Kidney (tissue), 13 donors: ENCODE measurements at regions not wholly inside any gene's neighbourhood (a gene's known extent, or its start where the extent isn't known, plus 50 kb on each side); places are given as distances from the start of the nearest gene placed in this dataset.

Experiments used
- DNase-seq, 5 donors: peaks; one replicate each; pipeline ENCODE4 v3.0.0-alpha.2; 2013 to 2020
- FAIRE-seq: peaks from 2 replicates; lab custom pipeline; 2012; peaks lifted over from hg19 to GRCh38; lab: Jason Lieb, UNC
- H3K27ac ChIP-seq, 2 donors: one replicate each; pipeline ENCODE4 v1.7.0; 2013; ENCODE audit warnings: low read depth in 2 of 2, low read length in 2 of 2, inconsistent platforms in 1 of 2
- H3K27me3 ChIP-seq: one replicate; pipeline ENCODE4 v1.7.1; 2013; ENCODE audit warnings: low read length, inconsistent platforms; ENCODE audit not compliant: control insufficient read depth, insufficient read depth
- H3K36me3 ChIP-seq, 3 donors: one replicate each; pipeline versions ENCODE4 v1.7.0 to v1.7.1; 2013; ENCODE audit warnings: low read length in 3 of 3, control low read depth in 1 of 3, inconsistent platforms in 1 of 3; ENCODE audit not compliant: insufficient read depth in 3 of 3, control insufficient read depth in 2 of 3
- H3K4me1 ChIP-seq, 3 donors: one replicate each; pipeline versions ENCODE4 v1.7.0 to v1.7.1; 2013; ENCODE audit warnings: low read length in 3 of 3, inconsistent platforms in 1 of 3, low read depth in 1 of 3; ENCODE audit not compliant: control insufficient read depth in 2 of 3, insufficient read depth in 2 of 3
- H3K4me3 ChIP-seq, 3 donors: one replicate each; pipeline versions ENCODE4 v1.7.0 to v1.8.1; 2013; ENCODE audit warnings: low read length in 3 of 3, control low read depth in 1 of 3, inconsistent platforms in 1 of 3
- H3K9ac ChIP-seq, 3 donors: one replicate each; pipeline versions ENCODE4 v1.7.0 to v1.7.1; 2013; ENCODE audit warnings: low read length in 3 of 3, control low read depth in 1 of 3, inconsistent platforms in 1 of 3
- H3K9me3 ChIP-seq, 3 donors: one replicate each; pipeline versions ENCODE4 v1.7.0 to v1.7.1; 2013; ENCODE audit warnings: low read length in 3 of 3, control low read depth in 1 of 3, inconsistent platforms in 1 of 3; ENCODE audit not compliant: control insufficient read depth in 2 of 3, insufficient read depth in 1 of 3
- CTCF ChIP-seq: IDR thresholded peaks from 3 replicates; pipeline ENCODE4 v1.5.1; 2012; ENCODE audit warnings: mild to moderate bottlenecking, moderate library complexity, borderline replicate concordance; ENCODE audit not compliant: insufficient read depth; ENCODE audit errors: extremely low read depth
- intact Hi-C: fragments of 100-400 bp; cut with DNase I; formaldehyde crosslinking; loops from one replicate; pipeline ENCODE4 v1.11.1; 2022
- donor health status: control.
- donor health status: control.
- donor health status: control.
- donor health status: control.
- donor health status: control.
- donor health status: DM: yes; HTN: yes; CAD: no.
- donor health status: Normal renal cell carcinoma (clear cell type).

GRCh38 chr16:72711823-72712222 lies 336.1 kb downstream of the ZFHX3 start:
- no peaks in the 10 kb centered on the region for H3K36me3 ChIP-seq
- no peak overlapping the region for H3K27ac ChIP-seq
- intact Hi-C loops = no loop called here
- no peaks in the 10 kb centered on the region for H3K27me3 ChIP-seq
- TF ChIP-seq CTCF = no peak
- H3K9ac ChIP-seq = no peak overlapping the region
- no peak overlapping the region for H3K4me3 ChIP-seq
- no peak for DNase-seq
- no peak for FAIRE-seq
- H3K9me3 ChIP-seq = peaks cover 0 to 7% (median 4%) of the 10 kb centered on the region in 3 donors
- no peaks in the 10 kb centered on the region for H3K4me1 ChIP-seq

GRCh38 chr16:72705801-72706200 lies 342.1 kb downstream of the ZFHX3 start:
- H3K9ac ChIP-seq = no peak overlapping the region
- TF ChIP-seq CTCF = no peak
- intact Hi-C loops = no loop called here
- no peaks in the 10 kb centered on the region for H3K27me3 ChIP-seq
- no peak overlapping the region for H3K4me3 ChIP-seq
- DNase-seq (peak in 2 of 5 donors; percentile 26 to 29), FAIRE-seq (no peak)
- no peaks in the 10 kb centered on the region for H3K36me3 ChIP-seq
- peaks cover 0 to under 1% (median 0%) of the 10 kb centered on the region in 3 donors for H3K9me3 ChIP-seq
- no peak overlapping the region for H3K27ac ChIP-seq
- no peaks in the 10 kb centered on the region for H3K4me1 ChIP-seq

GRCh38 chr16:72704746-72705372 lies 343.1 kb downstream of the ZFHX3 start:
- Histone ChIP-seq H3K36me3 (no peaks in the 10 kb centered on the region), H3K27me3 (no peaks in the 10 kb centered on the region), H3K9me3 (no peaks in the 10 kb centered on the region), H3K9ac (no peak overlapping the region), H3K27ac (no peak overlapping the region), H3K4me3 (no peak overlapping the region), H3K4me1 (no peaks in the 10 kb centered on the region)
- TF ChIP-seq CTCF = no peak
- intact Hi-C loops = no loop called here
- DNase-seq (peak in 1 of 5 donors; percentile 24), FAIRE-seq (no peak)

- H3K9ac ChIP-seq = no peak overlapping the region
- no peaks in the 10 kb centered on the region for H3K36me3 ChIP-seq
- TF ChIP-seq CTCF = no peak
- no peaks in the 10 kb centered on the region for H3K9me3 ChIP-seq
- H3K27ac ChIP-seq = no peak overlapping the region
- FAIRE-seq (no peak), DNase-seq (peak in 1 of 5 donors; percentile 14)
- H3K27me3 ChIP-seq = no peaks in the 10 kb centered on the region
- intact Hi-C loops = no loop called here
- no peaks in the 10 kb centered on the region for H3K4me1 ChIP-seq
- no peak overlapping the region for H3K4me3 ChIP-seq
These were observed 358.1 kb downstream of the ZFHX3 start for GRCh38 chr16:72689851-72690250.
